Activated CD4-positive, CD25-positive, alpha-beta regulatory T cell treated with anti-CD3 and anti-CD28 coated beads, Interleukin-2, amount 50 U/mL, for 72 hours (primary cell): ENCODE measurements at regions not wholly inside any gene's neighbourhood (a gene's known extent, or its start where the extent isn't known, plus 50 kb on each side); places are given as distances from the start of the nearest gene placed in this dataset.

Experiments used
- DNase-seq: peaks from one replicate; pipeline ENCODE4 v3.0.0; 2021

DNA sequence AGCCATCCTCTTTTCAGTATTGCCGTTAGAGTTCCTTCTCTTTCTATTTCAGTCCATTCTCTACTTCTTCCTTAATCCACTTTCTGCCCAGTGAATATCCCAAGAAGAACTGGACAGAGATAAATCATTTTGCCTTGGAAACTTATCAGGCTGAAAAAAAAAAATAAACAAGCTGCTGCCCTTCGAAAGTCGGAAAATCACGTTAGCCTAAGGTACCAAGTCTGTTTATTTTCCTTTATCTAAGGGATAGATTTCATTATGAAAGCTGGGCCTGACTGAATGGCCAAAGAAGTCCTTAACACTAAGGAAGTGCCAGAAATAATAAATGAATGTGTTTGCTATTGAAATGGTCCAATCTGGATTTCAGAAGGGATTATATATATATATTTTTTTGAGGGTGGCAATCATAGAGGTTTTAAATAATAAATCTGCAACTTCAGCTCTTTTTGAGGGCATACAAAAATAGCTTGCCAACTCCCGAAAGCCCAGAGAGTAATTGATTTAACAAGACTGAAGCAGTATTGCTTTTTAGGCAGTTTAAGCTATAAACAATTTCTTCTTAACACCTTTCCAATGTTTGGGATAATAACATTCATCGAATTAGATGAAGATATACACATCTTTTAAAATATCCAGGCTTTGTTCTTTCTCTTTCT lies 127.0 kb upstream of the STMND1 start:
- DNase-seq = no peak

DNA sequence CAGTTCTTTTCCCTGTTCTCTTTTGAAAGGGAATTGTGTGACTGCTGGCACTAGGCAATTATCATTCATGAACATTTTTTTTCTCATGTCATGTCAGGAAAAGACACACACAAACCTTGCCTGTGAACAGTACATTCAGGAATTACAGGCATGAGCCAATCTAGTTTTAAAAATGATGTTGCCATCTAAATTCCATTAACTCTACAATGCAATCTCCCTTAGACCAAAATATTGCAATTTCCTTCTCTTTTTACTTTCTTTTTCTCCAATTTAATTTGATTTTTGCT lies 127.5 kb upstream of the STMND1 start:
- no peak for DNase-seq

DNA sequence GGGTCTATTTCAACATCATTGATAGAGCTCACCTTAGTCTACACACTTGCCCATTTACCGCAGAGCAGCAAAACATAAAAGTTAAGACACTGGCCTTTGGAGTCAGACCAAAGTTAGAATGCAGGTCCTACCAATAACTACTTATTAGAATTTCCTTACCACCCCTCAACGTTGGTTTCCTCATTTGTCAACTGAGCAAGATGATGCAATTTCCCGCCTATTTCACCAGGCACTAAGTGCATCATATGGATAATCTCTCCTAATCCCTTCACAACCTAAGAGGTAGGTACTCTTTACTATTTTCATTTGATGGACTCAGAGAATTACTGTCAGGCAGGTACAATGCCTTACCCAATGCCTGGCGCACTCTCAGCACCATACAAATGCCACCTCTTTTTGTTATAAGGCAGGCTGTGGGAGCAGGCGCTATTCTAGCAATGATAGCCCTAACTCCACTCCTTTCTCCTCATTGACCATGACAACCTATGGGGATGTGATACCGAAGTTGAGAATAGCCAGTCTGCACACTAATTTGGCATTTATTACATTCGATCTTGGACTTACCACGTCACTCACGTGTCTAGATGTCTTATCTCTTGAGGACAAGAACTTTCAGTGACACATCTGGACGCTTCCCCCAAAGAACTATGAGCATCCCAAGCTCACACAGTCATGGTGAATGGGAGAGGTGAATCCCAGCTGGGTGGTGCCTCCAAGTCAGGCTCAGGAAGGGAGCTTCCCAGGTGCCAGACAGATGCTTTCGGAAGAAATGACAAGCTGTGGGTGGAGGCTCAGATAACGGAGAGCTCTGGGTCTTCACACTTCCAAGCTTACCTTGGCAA lies 128.1 kb upstream of the STMND1 start:
- no peak for DNase-seq

DNA sequence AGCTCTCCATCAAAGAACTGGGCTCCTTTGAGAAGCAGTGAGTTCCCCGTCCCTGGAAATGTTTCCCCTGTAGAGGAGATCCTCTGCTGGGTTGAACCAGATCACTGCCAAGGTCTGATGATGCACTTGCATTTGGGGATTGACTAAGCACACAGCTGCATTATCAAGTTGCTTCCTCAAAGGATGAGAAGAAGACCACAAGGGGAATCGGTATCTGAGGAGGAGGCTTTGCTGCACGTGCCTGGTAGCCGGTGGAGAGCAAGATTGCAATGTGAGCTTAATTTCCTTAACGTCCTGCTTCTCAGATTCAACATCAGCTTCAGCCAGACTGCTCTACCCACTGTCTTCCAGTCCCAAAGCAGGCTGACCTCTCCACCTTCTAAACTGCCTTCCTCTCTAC lies 128.8 kb upstream of the STMND1 start:
- no peak for DNase-seq

DNA sequence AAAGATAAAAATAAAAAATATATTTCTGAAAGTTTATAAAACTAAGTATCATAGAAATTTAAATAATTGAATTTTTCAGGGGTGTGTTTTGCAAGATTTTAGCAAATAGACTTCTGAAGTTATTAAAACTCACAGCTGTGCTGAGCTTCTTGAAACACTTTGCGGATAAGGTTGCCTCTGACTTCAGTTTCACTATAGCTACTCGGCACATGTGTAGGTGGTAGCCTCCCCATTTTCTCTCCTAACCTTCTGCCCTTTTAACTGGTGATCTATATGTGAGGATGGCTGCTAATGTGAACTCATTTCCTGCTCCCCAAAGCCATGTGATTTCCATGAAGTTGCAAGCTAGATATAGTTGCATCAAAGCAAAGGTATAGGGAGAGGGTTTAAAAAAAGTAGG lies 129.3 kb upstream of the STMND1 start:
- DNase-seq = no peak

DNA sequence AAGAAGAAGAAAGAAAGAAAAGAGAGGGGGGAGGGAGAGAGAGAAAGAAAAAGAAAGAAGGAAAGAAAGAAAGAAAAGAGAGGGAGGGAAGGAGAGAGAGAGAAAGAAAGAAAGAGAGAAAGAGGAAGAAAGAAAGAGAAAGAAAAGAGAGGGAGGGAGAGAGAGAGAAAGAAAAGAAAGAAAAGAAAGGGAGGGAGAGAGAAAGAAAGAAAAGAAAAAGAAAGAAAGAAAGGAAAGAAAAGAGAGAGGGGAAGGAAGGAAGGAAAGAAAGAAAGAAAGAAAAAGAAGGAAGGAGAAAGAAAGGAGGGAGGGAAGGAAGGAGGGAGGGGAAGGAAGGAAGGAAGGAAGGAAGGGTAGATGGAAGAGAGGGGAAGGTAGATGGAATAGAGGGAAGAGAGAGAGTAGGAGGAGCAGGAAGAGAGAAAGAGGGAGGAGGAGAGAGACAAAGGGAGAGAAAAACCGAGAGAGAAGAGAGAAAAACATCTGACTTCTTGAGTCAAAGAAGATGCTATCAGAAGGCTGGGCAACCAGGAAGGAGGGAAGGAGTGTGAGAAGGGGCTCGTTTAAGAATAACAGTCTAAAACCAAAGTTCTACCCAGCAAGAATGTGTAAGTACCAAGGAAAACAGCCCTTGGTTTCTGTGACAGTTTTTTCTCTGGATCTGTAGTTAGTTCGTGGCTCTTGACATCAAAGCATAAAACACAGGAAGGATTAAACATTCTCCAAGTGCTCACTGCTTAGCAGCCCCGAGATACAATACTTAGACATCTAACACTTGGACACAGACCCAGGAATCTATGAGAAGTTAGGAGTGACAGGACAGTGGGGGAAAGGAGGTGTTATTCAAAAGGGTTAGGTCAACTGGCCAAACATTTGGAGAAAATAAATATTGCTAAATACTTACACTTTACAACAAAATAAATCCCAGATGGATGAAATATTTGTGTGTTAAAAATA lies 131.9 kb upstream of the STMND1 start:
- DNase-seq = no peak

DNA sequence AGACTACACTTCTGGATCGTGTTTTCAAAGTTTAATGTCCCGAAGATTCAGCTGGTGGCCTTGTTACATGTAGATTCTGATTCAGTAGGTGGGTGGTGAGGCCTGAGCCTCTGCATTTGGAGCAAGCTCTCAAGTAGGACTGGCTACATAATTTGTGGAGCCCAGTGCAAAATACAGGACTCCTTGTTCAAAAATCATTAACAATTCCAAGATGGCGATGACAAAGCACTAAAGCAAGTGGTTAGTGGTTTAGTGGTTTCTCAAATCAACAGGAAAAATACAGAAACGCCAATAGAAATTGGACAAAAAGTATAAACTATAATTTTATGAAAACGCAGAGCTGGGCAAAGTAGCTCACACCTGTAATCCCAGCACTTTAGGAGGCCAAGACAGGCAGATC lies 133.7 kb upstream of the STMND1 start:
- no peak for DNase-seq

DNA sequence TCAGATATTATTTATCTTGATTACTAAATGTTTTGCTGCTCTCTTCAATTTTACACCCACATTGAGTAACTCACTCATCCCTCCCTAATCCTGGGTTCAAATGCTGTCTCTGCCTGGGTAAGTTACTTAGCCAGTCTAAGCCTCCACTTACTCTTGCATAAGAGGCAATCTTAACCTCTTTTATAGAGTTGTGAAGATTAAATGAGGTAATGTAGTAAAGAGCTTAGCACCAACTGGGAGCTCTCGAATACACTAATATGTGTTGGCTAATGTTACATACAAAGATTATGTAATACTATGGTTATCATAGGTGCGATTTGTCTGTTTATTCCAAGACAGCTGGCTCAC lies 134.4 kb upstream of the STMND1 start:
- no peak for DNase-seq

DNA sequence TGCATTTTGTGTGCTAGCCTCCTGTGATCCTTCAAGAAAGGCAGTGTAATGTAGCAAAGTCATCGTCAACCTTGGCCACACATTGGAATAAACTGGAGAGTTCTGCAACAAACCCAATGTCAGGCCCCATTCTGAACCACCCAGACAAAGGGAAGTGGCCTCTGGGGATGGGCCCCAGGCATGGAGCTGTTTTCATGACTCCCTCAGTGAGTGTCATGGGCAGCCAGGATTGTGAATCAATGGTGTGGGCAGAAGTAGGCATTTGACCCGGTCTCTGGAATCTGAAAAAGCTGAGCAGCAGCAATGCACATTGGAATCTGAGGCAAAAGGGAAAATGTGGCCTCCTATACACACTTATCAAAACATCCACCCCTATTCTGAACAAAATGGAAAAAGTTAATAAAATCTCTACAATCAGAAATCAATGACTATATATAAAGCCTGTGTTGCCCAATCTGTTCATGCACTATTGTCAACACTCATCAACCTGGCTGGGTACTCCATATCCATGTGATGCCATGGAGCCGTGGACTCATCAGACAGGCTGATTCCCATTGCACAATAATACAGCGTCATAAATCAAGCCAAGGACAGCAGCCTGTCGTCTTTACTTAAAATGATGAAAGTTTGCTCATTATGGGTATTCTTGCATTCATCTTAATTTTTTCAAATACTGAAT lies 134.9 kb upstream of the STMND1 start:
- DNase-seq = no peak

DNA sequence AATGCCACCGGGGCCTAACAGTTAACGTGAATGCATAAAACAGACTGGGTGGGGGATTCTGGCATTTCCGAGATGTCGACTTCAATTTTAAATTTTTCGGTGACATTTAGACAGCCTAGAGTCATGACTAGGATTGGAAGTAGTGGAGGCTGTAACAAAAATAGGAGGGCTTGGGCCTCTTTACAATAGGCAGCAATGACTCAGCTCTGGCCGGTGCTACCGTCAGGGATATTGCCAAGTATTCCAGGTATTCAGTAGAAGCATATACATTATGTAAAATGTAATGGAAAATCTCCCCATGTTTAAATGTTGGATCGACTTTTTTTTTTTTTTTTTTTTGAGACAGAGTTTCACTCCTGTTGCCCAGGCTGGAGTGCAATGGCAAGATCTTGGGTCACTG lies 136.2 kb upstream of the STMND1 start:
- DNase-seq = no peak

DNA sequence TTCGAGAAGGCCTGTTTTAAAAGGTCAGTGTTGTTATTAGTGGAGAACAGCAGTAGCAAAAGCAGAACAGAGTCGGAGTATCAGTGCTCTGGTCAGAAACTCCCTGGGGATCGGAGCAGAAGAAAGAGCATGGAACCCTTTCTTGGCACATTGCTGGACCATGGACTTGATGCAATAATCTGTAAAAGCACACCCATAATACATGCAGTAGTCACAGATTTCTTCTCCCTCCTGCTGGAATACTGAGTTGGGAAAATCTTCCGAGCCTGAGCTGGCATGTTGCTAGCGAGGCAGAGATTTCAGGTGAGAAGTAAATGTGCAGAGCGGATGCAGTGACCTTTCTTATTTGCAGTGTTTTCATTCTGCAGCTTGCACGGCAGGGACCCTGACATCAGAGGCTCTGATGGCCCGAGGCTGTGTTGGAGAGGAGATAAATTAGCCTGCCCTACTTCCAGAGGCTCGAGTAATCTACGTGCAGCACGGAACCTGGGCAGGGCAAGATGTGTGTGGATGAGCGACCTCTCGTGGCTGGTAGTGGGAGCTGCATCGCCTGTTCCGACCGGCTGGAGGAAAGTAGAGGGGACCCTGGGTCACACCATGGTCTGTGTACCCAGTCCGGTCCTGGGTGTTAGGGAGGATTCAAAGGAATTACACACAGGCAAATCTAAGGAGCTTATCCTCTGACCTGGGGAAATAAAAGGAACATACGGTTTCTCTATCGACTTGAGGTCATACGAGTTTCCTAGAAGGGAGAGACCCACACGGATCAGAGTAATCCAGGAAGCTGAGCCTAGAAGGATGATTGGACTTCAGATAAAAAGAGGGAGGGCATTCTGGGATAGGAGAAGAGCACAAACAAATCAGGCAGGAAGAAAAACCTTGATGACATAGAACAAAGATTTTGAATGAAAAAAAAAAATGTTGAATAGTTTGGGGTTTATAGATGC lies 137.0 kb upstream of the STMND1 start:
- peak; percentile 61 for DNase-seq

DNA sequence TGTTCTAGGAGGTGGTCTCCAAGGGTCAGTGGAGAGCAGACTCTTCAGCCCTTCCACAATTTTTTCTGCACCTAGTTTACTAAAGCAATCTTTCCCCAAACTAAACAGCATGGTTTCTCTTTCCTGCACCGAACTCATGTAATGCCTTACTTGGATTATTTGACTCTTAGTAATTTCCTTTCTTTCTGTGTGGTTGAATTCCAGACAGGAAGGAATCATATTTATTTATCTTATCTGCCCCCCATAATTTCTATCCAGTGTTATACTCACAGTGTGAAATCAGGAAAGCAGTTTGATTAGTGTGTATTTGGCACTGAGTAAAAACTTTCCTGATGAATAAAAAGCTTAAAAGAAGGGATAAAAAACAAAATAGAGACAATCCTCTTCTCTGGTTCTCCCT lies 140.3 kb upstream of the STMND1 start:
- DNase-seq = no peak

DNA sequence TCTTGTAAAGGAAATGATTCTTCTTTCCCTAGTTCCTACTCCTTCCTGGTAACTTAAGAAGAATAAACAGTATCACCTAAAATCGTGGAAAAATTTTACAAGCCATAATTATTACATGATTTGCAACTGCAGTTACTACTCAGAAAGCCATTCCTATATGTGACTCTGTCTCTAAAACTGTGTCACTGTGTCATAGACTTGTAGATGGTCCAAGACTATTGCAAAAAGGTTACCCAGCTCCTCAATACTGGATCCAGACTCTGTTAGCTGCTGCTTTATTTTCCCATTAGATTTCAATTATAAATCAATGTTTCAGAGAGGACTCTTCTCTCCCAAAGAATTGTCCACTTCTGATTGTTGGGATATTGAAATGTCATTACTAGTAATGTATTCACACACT lies 142.1 kb upstream of the STMND1 start:
- DNase-seq = no peak

DNA sequence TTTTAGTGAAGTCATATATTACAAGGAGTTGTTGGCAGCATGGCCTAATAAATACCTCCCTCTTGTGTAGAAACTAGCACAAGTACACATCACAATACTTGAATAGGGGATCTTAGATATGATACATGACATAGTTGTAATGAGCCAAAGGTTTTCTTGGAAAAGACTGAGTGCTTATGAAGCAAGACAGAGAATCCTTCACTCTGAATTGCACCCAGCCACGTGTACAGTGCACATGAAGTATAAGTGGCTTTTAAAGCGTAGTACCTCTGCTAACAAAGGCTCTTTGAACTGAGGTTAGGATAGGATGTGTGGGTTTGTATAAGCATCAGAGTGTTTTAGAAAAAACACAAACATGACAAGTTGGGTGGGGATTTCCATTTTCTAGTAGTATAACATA lies 145.5 kb upstream of the STMND1 start:
- no peak for DNase-seq

DNA sequence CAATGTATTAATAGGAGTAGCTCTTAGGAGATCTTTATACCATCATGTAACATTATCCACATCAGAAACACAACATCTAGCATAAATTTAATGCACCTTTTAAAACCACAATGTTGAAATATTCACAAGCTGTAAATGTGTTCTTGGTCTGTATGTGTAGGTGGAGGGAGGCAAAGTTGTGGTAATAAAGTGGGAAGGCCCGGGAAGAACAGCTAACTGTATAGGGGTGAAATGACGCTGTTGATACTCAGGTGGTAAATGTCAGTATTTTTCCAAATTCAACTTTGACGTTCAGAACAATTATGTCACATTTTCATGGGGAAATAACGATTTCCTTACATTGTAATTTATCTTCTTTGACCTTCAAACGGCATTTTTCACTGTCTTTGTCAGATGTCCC lies 146.0 kb upstream of the STMND1 start:
- no peak for DNase-seq

DNA sequence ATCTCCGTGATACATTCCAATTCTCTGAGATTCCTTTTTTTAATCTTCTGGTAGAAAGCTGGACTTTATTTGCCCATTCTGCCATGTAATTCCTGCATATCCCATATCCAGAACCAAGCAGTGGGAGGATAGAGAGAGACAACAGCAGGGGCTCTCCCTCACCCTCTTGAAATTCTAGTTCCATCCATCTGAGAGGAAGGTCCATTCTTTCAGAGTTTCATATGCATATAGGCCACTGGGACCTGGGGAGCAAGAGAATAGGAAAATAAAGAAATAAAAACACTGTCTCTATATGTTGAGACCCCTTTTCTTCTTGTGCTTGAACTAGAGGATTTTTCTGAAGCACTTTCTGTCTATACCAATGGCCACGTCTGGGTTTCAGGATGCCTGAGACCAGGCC lies 147.9 kb upstream of the STMND1 start:
- no peak for DNase-seq

DNA sequence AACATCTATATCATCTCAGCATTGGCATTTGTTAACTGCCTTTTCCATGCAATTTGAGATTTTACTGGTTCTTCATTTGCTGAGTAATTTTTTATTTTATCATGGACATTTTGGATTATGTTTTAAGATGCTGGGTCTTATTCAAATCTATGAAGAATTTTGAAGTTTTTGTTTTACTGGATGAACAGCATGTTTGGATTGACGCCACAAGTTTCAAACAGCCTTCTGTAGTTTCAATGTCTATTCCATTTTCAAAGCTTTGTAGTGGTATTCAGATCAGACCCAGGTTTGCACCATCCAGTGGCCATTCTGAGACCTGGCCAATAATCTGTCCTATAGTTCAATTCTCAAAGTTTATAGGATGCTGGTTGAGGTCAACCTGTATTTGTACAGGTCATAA lies 148.4 kb upstream of the STMND1 start:
- DNase-seq = no peak

DNA sequence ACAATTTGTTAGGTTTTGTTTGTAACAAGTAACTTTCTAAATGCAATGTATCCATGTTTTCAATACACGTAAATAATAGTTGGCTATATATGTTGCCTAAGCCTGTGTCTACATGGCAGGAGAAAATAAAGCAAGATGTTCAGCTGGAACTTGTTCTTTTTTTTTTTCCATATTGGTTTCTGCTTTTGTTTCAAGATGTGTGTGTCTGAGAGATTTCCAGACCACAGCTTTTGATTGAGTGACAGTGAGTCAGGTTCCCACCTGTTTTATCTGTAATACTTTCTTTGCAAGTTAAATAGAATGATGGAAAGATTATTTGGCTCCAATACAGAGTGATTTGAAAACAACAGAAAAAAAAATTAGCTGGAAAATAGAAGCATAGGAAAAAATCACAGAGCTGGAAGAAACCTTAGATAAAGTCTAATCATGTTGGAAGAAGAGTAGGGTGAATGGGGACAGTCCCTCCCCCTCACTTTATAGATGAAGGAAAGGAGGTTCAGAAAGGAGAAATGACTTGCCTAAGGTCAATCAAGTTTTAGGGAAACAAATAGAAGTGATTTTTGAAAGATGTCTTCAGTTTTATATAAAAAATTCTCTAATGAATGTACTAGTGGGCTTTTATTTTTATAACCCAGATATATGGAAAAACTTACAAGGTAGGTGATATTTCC lies 150.9 kb upstream of the STMND1 start:
- no peak for DNase-seq

DNA sequence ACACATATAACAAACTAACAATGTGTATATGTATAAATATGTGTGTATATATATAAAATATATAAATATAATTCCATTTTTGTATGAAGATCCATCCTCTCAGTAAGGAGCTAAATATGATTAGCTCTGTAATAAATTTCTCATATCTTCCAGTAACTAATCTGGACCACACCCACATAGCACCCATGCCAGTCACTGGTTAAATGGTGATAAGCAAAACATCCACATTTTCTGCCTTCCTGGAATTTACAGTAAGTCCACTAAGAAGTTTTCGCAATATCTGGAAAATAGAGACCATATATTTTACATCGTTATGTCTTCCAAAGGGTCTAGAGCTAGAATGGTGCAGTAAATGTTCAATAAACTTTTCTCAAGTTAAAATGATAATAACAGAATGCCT lies 151.5 kb upstream of the STMND1 start:
- DNase-seq = no peak

DNA sequence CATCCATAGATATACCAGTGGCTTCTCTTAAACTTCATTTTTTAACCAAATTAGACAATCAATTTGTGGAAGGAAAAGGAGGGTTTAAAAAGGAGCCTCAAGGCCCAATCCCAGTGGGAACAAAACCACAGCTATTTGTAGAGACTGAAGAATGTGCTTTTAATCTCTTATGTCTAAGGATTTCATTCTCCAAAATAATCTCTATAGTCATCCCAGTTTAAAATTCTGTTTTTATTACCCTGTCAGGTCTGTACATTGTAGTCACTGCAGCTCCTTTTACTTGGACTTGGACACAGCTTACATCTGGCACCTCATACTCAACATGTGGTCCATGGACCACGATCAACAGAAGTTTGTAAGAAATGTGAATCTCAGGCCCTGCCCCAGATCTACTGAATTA lies 152.1 kb upstream of the STMND1 start:
- DNase-seq = no peak

DNA sequence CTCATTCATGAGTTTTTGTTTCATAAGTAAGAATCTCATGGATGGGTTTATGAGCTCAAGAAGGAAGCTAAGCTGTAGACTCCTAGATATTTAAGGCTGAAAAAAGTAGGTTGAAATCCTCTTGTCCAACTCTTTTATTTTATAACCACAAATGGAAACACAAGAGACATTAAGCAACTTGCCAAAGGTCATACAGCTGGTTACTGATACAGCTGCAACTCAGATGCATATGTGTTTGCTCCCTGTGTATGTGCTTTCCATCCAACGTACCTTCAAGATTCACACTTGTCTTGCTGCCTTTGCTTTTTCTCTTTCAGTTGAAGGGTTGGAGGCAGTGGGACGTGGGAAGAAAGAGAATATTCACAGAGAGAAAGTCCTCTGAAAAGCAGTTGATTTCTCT lies 153.5 kb upstream of the STMND1 start:
- DNase-seq = no peak
